ENCODE measurements at regions not wholly inside any gene's neighbourhood (a gene's known extent, or its start where the extent isn't known, plus 50 kb on each side); places are given as distances from the start of the nearest gene placed in this dataset.

GRCh38 chr12:88878295-88878694 is 298.0 kb upstream of the KITLG start:
- Mint-ChIP-seq H3K27ac (no peak overlapping the region), H3K4me1 (ENCODE audit: unreplicated experiment) (no peaks in the 10 kb centered on the region), H3K4me3 (no peak overlapping the region), H3K27me3 (no peaks in the 10 kb centered on the region), H3K9me3 (no peaks in the 10 kb centered on the region), H3K36me3 (no peaks in the 10 kb centered on the region)
- TF ChIP-seq CTCF (conservative IDR thresholded peaks at IDR 0.05) = no peak
- DNase-seq (ENCODE audit: extremely low spot score, unreplicated experiment) = no peak

GRCh38 chr12:88876857-88877256 is 296.6 kb upstream of the KITLG start:
- H3K4me1 Mint-ChIP-seq (ENCODE audit: unreplicated experiment) = no peaks in the 10 kb centered on the region

GRCh38 chr12:88870000-88870737 is 289.9 kb upstream of the KITLG start:
- peaks cover 5% of the 10 kb centered on the region for H3K4me1 Mint-ChIP-seq (ENCODE audit: unreplicated experiment)
- H3K27ac Mint-ChIP-seq = no peak overlapping the region
- no peaks in the 10 kb centered on the region for H3K27me3 Mint-ChIP-seq
- no peak overlapping the region for H3K4me3 Mint-ChIP-seq
- H3K36me3 Mint-ChIP-seq = no peaks in the 10 kb centered on the region
- H3K9me3 Mint-ChIP-seq = no peaks in the 10 kb centered on the region
- TF ChIP-seq CTCF (conservative IDR thresholded peaks at IDR 0.05) = no peak
- no peak for DNase-seq (ENCODE audit: extremely low spot score, unreplicated experiment)

More at GRCh38 chr12:88876857-88877256, 296.6 kb upstream of the KITLG start:
- DNase-seq (ENCODE audit: extremely low spot score, unreplicated experiment) = no peak
- Mint-ChIP-seq H3K9me3 (no peaks in the 10 kb centered on the region), H3K4me3 (no peak overlapping the region), H3K27me3 (no peaks in the 10 kb centered on the region), H3K36me3 (no peaks in the 10 kb centered on the region), H3K27ac (no peak overlapping the region)
- TF ChIP-seq CTCF (conservative IDR thresholded peaks at IDR 0.05) = no peak

GRCh38 chr12:88868050-88868449 is 287.8 kb upstream of the KITLG start:
- Mint-ChIP-seq H3K27me3 (no peaks in the 10 kb centered on the region), H3K27ac (no peak overlapping the region), H3K9me3 (no peaks in the 10 kb centered on the region), H3K36me3 (no peaks in the 10 kb centered on the region), H3K4me1 (ENCODE audit: unreplicated experiment) (peaks cover 5% of the 10 kb centered on the region), H3K4me3 (no peak overlapping the region)
- TF ChIP-seq CTCF (conservative IDR thresholded peaks at IDR 0.05) = no peak
- no peak for DNase-seq (ENCODE audit: extremely low spot score, unreplicated experiment)

- H3K9me3 Mint-ChIP-seq = no peaks in the 10 kb centered on the region
- H3K4me1 Mint-ChIP-seq (ENCODE audit: unreplicated experiment) = peaks cover 5% of the 10 kb centered on the region
- no peaks in the 10 kb centered on the region for H3K27me3 Mint-ChIP-seq
- H3K27ac Mint-ChIP-seq = no peak overlapping the region
- DNase-seq (ENCODE audit: extremely low spot score, unreplicated experiment) = no peak
- H3K36me3 Mint-ChIP-seq = no peaks in the 10 kb centered on the region
- no peak for TF ChIP-seq CTCF (conservative IDR thresholded peaks at IDR 0.05)
- no peak overlapping the region for H3K4me3 Mint-ChIP-seq
These were observed 287.2 kb upstream of the KITLG start for GRCh38 chr12:88867510-88867909.
